ENCODE measurements at regions not wholly inside any gene's neighbourhood (a gene's known extent, or its start where the extent isn't known, plus 50 kb on each side); places are given as distances from the start of the nearest gene placed in this dataset.
A peak's percentile ranks its signal among the peaks of the same experiment; 100 is the strongest.

DNA sequence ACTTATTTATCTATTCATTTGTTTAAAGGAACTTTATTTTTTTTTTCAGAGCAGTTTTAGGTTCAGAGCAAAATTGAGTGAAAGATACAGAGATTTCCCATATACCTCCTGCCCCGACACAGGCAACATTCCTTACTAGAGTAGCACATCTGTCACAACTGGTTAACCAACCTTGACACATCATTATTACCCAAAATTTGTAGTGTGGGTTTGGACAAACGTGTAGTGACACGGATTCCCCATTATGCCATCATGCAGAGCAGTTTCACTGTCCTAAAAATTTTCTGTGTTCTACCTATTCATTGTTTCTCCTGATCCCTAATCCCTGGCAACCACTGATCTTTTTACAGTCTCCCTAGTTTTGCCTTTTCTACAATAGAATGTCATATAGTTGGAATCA is 57.3 kb upstream of the LHFPL2 start:
- H3K9me3 ChIP-seq = peaks cover 0 to 6% (median 0%) of the 10 kb centered on the region in 11 donors
- whole genome bisulfite sequencing, 2 donors = 94 to 95% methylated on average over 3 of the region's 3 CpGs
- ATAC-seq (no peak), DNase-seq (no peak)
- TF ChIP-seq, protein P1, sequence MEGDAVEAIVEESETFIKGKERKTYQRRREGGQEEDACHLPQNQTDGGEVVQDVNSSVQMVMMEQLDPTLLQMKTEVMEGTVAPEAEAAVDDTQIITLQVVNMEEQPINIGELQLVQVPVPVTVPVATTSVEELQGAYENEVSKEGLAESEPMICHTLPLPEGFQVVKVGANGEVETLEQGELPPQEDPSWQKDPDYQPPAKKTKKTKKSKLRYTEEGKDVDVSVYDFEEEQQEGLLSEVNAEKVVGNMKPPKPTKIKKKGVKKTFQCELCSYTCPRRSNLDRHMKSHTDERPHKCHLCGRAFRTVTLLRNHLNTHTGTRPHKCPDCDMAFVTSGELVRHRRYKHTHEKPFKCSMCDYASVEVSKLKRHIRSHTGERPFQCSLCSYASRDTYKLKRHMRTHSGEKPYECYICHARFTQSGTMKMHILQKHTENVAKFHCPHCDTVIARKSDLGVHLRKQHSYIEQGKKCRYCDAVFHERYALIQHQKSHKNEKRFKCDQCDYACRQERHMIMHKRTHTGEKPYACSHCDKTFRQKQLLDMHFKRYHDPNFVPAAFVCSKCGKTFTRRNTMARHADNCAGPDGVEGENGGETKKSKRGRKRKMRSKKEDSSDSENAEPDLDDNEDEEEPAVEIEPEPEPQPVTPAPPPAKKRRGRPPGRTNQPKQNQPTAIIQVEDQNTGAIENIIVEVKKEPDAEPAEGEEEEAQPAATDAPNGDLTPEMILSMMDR (IDR thresholded peaks at IDR 0.05) = no peak
- H3K27me3 ChIP-seq = no peaks in the 10 kb centered on the region
- peaks cover 0 to 6% (median 0%) of the 10 kb centered on the region in 9 donors for H3K4me1 ChIP-seq
- intact Hi-C loops (cut with DNase I) = no loop called here
- no peak overlapping the region for H3K27ac ChIP-seq
- H3K36me3 ChIP-seq = no peaks in the 10 kb centered on the region
- no peak overlapping the region for H3K4me3 ChIP-seq

DNA sequence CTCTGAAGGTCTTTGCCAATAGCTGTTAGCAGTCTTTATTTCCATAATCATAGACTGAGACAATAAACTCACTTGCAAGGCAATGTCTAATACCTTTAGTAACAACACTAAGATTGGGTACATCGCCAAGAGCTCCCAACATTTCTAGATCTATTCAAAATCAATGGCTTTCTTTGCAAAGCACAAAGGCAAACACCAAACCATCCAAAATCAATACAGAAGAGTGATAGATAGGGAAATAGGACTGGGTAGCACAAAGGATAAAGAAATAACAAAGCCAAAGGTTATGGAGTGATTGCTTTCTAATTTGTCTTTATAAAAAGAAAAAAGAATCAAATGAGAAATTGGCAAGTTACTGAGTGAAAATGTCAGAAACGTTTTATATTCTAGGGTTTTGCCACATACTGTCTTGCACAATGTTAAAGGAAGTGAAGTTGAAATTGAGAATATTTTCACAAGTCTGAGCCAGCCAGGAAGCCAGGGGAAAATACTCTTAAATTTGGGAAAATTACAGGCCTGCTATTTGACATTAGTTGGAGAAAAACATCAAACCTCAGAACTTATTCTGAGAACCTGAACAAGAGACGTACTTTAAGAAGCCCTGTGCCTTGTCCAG is 53.3 kb upstream of the LHFPL2 start:
- Histone ChIP-seq H3K4me1 (peaks cover 0 to 16% (median 0%) of the 10 kb centered on the region in 9 donors), H3K36me3 (no peaks in the 10 kb centered on the region), H3K27me3 (no peaks in the 10 kb centered on the region), H3K4me3 (no peak overlapping the region), H3K9me3 (peaks cover 0 to 9% (median 0%) of the 10 kb centered on the region in 11 donors), H3K27ac (no peak overlapping the region)
- DNase-seq (no peak), ATAC-seq (peak in 1 of 8 donors; percentile 51)
- TF ChIP-seq, protein P1 (IDR thresholded peaks at IDR 0.05) = no peak
- intact Hi-C loops (cut with DNase I) = no loop called here
- WGBS, 2 donors = 77 to 81% methylated on average over 3 of the region's 3 CpGs

DNA sequence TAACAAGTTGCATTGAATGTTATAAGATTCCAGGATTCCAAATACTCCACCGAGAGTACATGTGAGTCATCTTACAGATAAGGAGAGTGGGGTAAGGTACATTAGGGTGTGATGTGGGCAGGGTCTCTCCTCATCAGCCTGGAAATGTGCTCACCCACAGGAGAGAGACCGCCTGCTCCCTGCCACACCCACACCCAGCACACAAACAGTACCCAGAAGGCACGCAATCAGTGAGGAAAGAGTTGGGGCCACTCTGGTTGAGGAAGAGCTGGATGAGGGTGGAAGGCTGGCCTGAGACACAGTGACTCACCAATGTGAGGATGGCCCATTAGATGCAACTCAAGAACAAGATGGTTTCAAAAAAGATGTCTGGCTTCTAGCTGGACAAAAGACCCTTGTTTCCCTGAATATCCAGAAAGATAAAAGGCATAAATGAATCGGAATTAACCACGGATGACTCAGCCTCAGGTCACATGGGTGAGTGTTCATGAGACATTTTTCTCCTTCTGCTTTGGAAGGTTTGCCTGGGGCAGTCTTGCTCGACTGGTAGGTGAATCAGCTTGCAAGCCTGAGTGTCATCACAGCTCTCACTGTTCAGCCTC is 51.1 kb upstream of the LHFPL2 start:
- no peaks in the 10 kb centered on the region for H3K36me3 ChIP-seq

DNA sequence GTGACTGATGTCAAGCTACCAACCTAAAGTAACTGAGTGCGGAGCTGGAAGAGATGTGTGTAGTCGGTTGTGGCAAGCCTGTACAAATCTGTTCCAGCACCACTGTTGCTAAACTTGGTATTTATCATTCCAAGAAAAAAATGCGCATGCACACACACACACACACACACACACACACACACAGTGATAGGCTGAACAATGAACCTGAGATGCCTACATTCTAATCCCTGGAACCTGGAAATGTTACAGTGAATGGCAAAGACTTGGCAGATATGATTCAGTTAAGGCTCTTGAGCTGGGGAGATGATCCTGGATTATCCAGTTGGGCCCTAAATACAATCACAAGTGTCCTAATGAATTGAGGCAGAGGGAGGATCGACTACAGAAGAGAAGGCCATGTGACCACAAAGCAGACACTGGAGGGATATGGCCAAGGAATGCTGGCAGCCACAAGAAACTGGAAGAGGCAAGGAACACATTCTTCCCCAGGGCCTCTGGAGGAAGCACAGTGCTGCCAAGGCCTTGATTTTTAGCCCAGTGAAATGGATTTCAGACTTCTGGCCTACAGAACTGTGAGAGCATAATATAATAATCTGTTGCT is 49.7 kb upstream of the LHFPL2 start:
- no peaks in the 10 kb centered on the region for H3K27me3 ChIP-seq
- peaks cover 0 to 16% (median 0%) of the 10 kb centered on the region in 9 donors for H3K4me1 ChIP-seq
- 77% methylated on average over 4 of the region's 4 CpGs for WGBS, 2 donors
- H3K9me3 ChIP-seq = peaks cover 0 to 23% (median 0%) of the 10 kb centered on the region in 11 donors
- DNase-seq = peak in 1 of 2 donors; percentile 53
- intact Hi-C loops (cut with DNase I) = loop anchor here in 1 of 10 donors (10.0 kb wide), 1 partner anchor 93 kb away; no protein-coding TSS in a partner anchor
- peak; percentile 70 to 95 (median 86) for ATAC-seq
- peak overlapping the region in 1 of 10 donors; percentile 48 for H3K27ac ChIP-seq
- TF ChIP-seq, protein P1 (IDR thresholded peaks at IDR 0.05) = no peak
- H3K4me3 ChIP-seq = no peak overlapping the region
- no peaks in the 10 kb centered on the region for H3K36me3 ChIP-seq

More for the DNA sequence above, 51.1 kb upstream of the LHFPL2 start:
- peak in 1 of 8 donors; percentile 76 for ATAC-seq
- intact Hi-C loops (cut with DNase I) = loop anchor here in 1 of 10 donors (10.0 kb wide), 1 partner anchor 95 kb away; no protein-coding TSS in a partner anchor
- peaks cover 0 to 16% (median 0%) of the 10 kb centered on the region in 11 donors for H3K9me3 ChIP-seq
- no peak for DNase-seq
- peak overlapping the region in 2 of 10 donors; percentile 34 to 40 for H3K27ac ChIP-seq
- H3K4me1 ChIP-seq = peaks cover 0 to 16% (median 0%) of the 10 kb centered on the region in 9 donors
- 81 to 86% methylated on average over 6 of the region's 6 CpGs for WGBS, 2 donors
- no peaks in the 10 kb centered on the region for H3K27me3 ChIP-seq
- H3K4me3 ChIP-seq = no peak overlapping the region
- TF ChIP-seq, protein P1 (IDR thresholded peaks at IDR 0.05) = no peak

Measured in heart right ventricle (tissue), 16 donors.